Mesothelial cell of epicardium (in vitro differentiated cells): ENCODE measurements at regions not wholly inside any gene's neighbourhood (a gene's known extent, or its start where the extent isn't known, plus 50 kb on each side); places are given as distances from the start of the nearest gene placed in this dataset.
A peak's percentile ranks its signal among the peaks of the same experiment; 100 is the strongest.

ENCODE experiments used
- DNase-seq, 2 experiments: peaks; one replicate each; pipeline ENCODE4 v3.0.0; 2021; ENCODE audit warnings: low spot score in 2 of 2; ENCODE audit not compliant: unreplicated experiment in 2 of 2
- H3K27ac Mint-ChIP-seq: 2 replicates; pipeline ENCODE4 v1.8.0; 2021; ENCODE audit warnings: mixed read lengths
- H3K27me3 Mint-ChIP-seq: 2 replicates; pipeline ENCODE4 v1.8.0; 2021; ENCODE audit warnings: low read depth, mixed read lengths
- H3K36me3 Mint-ChIP-seq: 2 replicates; pipeline ENCODE4 v1.8.0; 2021; ENCODE audit warnings: mixed read lengths
- H3K4me1 Mint-ChIP-seq: 2 replicates; pipeline ENCODE4 v1.8.0; 2021; ENCODE audit warnings: mixed read lengths
- H3K4me3 Mint-ChIP-seq: 2 replicates; pipeline ENCODE4 v1.8.0; 2021; ENCODE audit warnings: mild to moderate bottlenecking, moderate library complexity, mixed read lengths
- H3K9me3 Mint-ChIP-seq: 2 replicates; pipeline ENCODE4 v1.8.0; 2021; ENCODE audit warnings: mixed read lengths
- CTCF ChIP-seq: fragments of 200-600 bp; sonication (generic); IDR thresholded peaks from one replicate; pipeline ENCODE4 v1.5.0; 2021; ENCODE audit warnings: antibody characterized with exemption; ENCODE audit not compliant: unreplicated experiment

- peaks cover 5% of the 10 kb centered on the region for H3K36me3 Mint-ChIP-seq
- H3K4me3 Mint-ChIP-seq, result no peak overlapping the region
- H3K27ac Mint-ChIP-seq, result no peak overlapping the region
Measured at GRCh38 chr5:142455856-142456255, 131.0 kb upstream of the SPRY4 start.

DNA sequence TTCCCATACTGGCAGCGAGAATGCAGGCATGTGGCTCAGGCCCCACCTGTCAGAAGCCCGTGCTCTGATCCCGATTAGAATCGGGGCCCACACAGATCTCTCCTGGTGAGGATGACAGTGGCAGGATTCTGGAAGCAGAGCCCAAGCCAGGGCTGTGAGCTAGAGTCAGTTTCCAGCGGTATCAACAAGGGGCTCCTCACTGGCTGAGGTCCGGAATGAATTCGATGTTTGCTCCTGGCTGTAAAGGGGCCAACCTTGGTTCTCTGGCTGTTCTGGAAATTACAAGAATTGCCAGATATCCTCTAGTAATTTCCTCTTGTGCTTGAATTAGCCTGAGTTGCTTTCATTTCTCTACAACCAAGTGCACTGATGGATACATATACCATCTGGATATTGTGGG, 129.1 kb upstream of the SPRY4 start:
- H3K27ac Mint-ChIP-seq, result no peak overlapping the region
- no peak for TF ChIP-seq CTCF
- peaks cover 6% of the 10 kb centered on the region for H3K4me1 Mint-ChIP-seq
- peaks cover 21% of the 10 kb centered on the region for H3K9me3 Mint-ChIP-seq
- peaks cover 6% of the 10 kb centered on the region for H3K27me3 Mint-ChIP-seq
- no peak for DNase-seq
- H3K4me3 Mint-ChIP-seq, result no peak overlapping the region
- peaks cover 18% of the 10 kb centered on the region for H3K36me3 Mint-ChIP-seq

More at GRCh38 chr5:142455856-142456255, 131.0 kb upstream of the SPRY4 start:
- Mint-ChIP-seq H3K4me1 (peaks cover 6% of the 10 kb centered on the region), H3K9me3 (peaks cover 3% of the 10 kb centered on the region), H3K27me3 (peaks cover 6% of the 10 kb centered on the region)
- no peak for DNase-seq
- no peak for TF ChIP-seq CTCF

DNA sequence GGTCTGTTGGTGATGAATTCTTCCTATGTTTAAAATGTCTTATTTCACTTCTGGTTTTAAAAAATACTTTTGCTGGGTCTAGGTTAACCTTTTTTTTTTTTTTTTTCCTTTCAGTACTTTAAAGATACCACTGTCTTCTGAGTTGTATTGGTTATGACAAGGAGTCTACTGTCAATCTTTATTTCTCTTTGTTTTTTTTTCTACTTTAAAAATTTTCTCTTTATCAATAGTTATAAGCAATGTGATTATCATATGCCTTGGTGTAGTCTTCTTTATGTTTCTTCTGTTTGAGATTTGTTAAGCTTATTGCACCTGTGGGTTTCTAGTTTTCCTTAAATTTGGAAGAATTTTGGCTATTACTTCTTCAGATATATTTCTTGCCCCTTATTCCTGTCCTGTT, 125.6 kb upstream of the SPRY4 start:
- H3K27me3 Mint-ChIP-seq, result peaks cover 6% of the 10 kb centered on the region
- H3K36me3 Mint-ChIP-seq, result peaks cover 26% of the 10 kb centered on the region
- no peak for TF ChIP-seq CTCF
- H3K4me3 Mint-ChIP-seq, result no peak overlapping the region
- no peak overlapping the region for H3K27ac Mint-ChIP-seq
- DNase-seq, result no peak
- H3K4me1 Mint-ChIP-seq, result peaks cover 22% of the 10 kb centered on the region
- peaks cover 28% of the 10 kb centered on the region for H3K9me3 Mint-ChIP-seq

DNA sequence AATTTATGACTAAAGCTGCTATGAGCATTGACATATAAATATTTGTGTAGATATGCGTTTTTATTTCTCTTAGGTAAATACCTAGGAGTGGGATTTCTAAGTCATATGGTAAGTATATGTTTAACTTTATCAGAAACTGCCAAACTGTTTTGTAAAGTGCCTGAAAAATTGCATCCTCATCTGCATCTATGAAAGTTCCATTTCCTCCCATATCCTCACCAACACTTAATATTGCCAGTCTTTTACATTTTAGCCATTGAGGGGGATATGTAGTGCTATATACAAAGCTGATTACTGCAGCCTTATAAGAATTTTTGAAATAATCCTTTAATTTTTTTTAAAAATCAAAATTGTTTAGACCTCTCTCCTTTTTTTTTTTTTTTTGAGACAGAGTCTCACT, 123.1 kb upstream of the SPRY4 start:
- no peak overlapping the region for H3K4me3 Mint-ChIP-seq
- H3K4me1 Mint-ChIP-seq, result peaks cover 24% of the 10 kb centered on the region
- no peaks in the 10 kb centered on the region for H3K27me3 Mint-ChIP-seq
- H3K9me3 Mint-ChIP-seq, result peaks cover 28% of the 10 kb centered on the region
- no peak overlapping the region for H3K27ac Mint-ChIP-seq
- TF ChIP-seq CTCF, result no peak
- DNase-seq, result no peak
- H3K36me3 Mint-ChIP-seq, result peaks cover 24% of the 10 kb centered on the region

DNA sequence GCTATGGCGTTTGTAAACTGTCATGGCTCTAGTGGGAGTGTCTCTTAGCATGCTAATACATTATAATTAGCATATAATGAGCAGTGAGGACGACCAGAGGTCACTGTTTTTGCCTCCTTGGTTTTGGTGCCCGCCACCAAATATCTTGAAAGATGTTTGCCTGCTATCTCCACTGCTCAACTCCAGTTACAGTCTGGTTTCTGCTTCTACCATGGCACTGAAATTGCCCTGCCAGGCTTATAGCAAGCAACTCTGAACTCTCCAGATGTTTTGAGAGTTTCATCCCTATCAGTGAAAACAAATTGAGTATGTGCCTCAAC, 122.1 kb upstream of the SPRY4 start:
- Mint-ChIP-seq H3K36me3 (peaks cover 24% of the 10 kb centered on the region), H3K4me1 (peaks cover 22% of the 10 kb centered on the region), H3K27ac (peak overlapping the region; percentile 91), H3K27me3 (no peaks in the 10 kb centered on the region), H3K9me3 (peaks cover 28% of the 10 kb centered on the region), H3K4me3 (no peak overlapping the region)
- no peak for TF ChIP-seq CTCF
- no peak for DNase-seq
